OCI-LY7 (cell line): ENCODE measurements at regions not wholly inside any gene's neighbourhood (a gene's known extent, or its start where the extent isn't known, plus 50 kb on each side); places are given as distances from the start of the nearest gene placed in this dataset.

Experiments
- CTCF ChIP-seq: fragments of 200-600 bp; sonication (generic); conservative IDR thresholded peaks from 2 replicates; pipeline ENCODE4 v1.5.1; 2014; ENCODE audit warnings: mild to moderate bottlenecking, antibody characterized with exemption, low read length, moderate library complexity, mixed read lengths
- EZH2phosphoT487 ChIP-seq: fragments of 200-600 bp; sonication (generic); IDR thresholded peaks from 2 replicates; pipeline ENCODE4 v1.6.1; 2018; ENCODE audit warnings: low read depth, borderline replicate concordance, mild to moderate bottlenecking, mixed run types, antibody characterized with exemption, low read length, moderate library complexity, mixed read lengths

GRCh38 chr6:2543321-2543720, 207.4 kb downstream of the MYLK4 start:
- TF ChIP-seq CTCF (no peak), EZH2phosphoT487 (no peak)
